ENCODE measurements at regions not wholly inside any gene's neighbourhood (a gene's known extent, or its start where the extent isn't known, plus 50 kb on each side); places are given as distances from the start of the nearest gene placed in this dataset.

GRCh38 chr6:165937564-165938358 lies 229.9 kb downstream of the TBXT start:
- no peak for TF ChIP-seq CTCF (conservative IDR thresholded peaks at IDR 0.05; ENCODE audit: low read depth, low read length)
- no peak for TF ChIP-seq RAD21 (IDR thresholded peaks at IDR 0.05; ENCODE audit: low read length)
- no peak for TF ChIP-seq MXI1 (IDR thresholded peaks at IDR 0.05; ENCODE audit: borderline replicate concordance, low read depth, low read length)
- TF ChIP-seq CEBPB (IDR thresholded peaks at IDR 0.05; ENCODE audit: low read depth, low read length): no peak
- TF ChIP-seq BHLHE40 (IDR thresholded peaks at IDR 0.05; ENCODE audit: low read depth, low read length): no peak
- TF ChIP-seq POLR2A (IDR thresholded peaks at IDR 0.05; ENCODE audit: low read depth, low read length): no peak
- TF ChIP-seq ELK1 (IDR thresholded peaks at IDR 0.05; ENCODE audit: borderline replicate concordance, low read depth, low read length): no peak
- TF ChIP-seq USF2 (IDR thresholded peaks at IDR 0.05; ENCODE audit: low read depth, low read length): no peak
